GM13977 (cell line): ENCODE measurements at regions not wholly inside any gene's neighbourhood (a gene's known extent, or its start where the extent isn't known, plus 50 kb on each side); places are given as distances from the start of the nearest gene placed in this dataset.

Source experiments
- DNase-seq: peaks from one replicate; pipeline ENCODE4 v3.0.0; 2012; ENCODE audit warnings: low spot score
- in situ Hi-C: fragments of 300-500 bp; cut with MboI; formaldehyde crosslinking; loops from one replicate; pipeline ENCODE4 v1.12.0; 2022; ENCODE audit warnings: low sequenced_read_pairs, low pct_unique_long_range_greater_than_20kb, mixed read lengths, inconsistent platforms; ENCODE audit not compliant: unreplicated experiment
- TF ChIP-seq, protein P1 (sequence below): IDR thresholded peaks from 2 replicates; pipeline ENCODE4 v1.5.1; 2012; ENCODE audit warnings: mild to moderate bottlenecking, control low read depth; ENCODE audit not compliant: insufficient read depth; ENCODE audit errors: extremely low read depth, missing control alignments

GRCh38 chr1:229129301-229130027 lies 141.4 kb upstream of the RAB4A start:
- TF ChIP-seq, protein P1, sequence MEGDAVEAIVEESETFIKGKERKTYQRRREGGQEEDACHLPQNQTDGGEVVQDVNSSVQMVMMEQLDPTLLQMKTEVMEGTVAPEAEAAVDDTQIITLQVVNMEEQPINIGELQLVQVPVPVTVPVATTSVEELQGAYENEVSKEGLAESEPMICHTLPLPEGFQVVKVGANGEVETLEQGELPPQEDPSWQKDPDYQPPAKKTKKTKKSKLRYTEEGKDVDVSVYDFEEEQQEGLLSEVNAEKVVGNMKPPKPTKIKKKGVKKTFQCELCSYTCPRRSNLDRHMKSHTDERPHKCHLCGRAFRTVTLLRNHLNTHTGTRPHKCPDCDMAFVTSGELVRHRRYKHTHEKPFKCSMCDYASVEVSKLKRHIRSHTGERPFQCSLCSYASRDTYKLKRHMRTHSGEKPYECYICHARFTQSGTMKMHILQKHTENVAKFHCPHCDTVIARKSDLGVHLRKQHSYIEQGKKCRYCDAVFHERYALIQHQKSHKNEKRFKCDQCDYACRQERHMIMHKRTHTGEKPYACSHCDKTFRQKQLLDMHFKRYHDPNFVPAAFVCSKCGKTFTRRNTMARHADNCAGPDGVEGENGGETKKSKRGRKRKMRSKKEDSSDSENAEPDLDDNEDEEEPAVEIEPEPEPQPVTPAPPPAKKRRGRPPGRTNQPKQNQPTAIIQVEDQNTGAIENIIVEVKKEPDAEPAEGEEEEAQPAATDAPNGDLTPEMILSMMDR, result no peak
- DNase-seq, result no peak
- in situ Hi-C loops, result no loop called here

DNA sequence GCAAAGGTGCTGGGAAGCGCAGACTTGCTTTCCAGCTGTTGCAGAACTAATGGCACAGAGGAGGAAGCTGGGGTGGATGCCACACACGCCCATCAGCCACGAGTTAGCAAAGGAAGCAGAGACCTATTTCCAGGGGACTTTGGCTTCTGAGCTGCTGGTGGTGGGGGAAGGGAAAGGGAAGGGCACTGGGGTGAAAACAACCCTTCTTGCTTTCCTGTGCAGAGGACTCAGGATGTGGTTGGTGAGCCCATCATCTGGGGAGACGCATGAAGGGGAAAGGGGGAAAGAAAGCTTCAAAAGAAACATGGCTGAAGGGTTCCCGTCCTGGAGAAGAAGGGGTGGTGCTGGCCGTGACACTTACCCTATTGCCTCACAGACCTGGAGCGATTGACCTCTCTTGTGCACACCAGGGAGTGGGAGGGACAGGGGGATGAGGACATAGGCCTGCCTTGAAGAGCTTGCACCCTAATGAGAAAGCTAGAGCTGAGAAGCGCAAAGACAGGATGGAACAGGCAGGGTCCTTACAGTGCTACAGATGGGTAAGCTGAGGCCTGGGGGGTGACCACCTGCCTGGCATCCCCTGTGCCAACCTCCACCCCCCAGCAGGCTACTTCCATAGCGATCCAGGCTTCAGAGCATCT lies 140.8 kb upstream of the RAB4A start:
- in situ Hi-C loops, result no loop called here
- no peak for DNase-seq
- TF ChIP-seq, protein P1, result no peak

DNA sequence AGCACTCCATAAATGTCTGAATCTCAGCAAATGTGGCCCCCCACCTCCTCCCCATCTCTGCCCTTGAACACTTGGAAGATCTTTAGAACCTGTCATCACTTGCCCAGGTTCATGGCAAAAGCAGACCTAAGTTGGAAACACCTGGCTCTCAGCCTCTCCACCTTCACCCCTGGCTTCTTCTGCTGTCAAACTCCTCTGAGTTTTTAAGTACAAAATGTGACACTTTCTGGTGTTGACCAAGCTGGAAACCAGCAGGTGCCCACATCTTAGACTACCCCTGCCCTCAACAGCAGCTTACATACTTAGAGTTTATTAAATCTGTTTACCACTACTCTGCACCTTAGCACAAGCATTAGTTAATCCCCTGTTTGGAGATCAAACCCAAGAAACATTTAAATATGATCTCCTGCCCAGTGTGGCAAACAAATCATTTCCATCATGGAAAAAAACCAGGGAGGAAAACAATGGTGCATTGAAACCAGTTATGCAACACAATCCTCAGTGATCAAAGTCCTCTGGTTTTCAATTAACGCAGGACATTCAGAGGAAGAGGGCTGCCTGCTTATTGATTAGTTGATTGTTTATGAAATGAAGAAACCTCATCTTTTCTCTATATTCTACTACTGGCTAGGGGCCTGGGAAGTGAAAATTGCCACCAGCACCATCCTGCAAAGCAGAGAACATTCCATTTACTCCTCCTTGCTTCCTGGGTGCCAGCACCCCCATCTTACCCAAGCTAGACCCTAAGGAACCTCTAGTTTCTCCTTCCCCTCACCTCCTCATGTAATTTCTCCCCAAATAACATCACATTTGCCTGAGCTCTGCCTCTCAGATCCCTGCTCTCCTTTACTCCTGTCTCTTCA lies 139.4 kb upstream of the RAB4A start:
- in situ Hi-C loops, result no loop called here
- DNase-seq, result no peak
- TF ChIP-seq, protein P1, result no peak

DNA sequence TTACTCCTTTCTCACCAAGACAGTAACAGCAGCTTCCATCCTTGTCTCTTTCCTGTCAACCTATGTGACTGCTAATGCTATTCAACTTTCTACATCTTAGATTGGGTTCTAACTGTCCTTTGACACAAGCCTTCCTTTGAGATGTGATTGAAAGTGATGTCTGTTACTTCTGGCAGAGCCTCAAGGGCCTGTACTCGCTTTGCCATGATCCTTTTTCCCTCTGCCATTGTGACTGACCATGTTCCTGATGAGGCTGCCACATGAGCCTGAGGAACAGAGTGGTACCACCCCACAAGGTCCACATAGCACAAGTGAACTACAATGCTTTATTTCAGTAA lies 138.8 kb upstream of the RAB4A start:
- DNase-seq, result no peak
- in situ Hi-C loops, result no loop called here
- TF ChIP-seq, protein P1, result no peak

DNA sequence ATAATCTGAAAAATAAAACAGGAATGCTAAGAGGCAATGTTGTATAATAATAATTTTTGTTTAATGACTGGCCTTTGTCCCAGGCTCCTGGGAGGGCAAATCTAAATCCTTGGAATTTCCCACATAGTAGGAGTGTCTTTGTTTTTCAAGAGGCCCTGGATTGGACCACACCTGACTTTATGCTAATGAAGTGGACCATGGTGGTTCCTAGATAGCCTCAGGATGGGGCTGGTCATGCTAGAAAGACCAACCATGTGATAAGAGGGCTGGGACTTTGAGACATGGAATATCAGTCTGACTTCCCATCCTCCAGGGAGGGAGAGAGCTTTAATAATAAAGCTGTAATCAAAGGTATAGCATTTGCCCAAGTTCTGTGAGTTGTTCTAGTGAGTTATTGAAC lies 138.2 kb upstream of the RAB4A start:
- TF ChIP-seq, protein P1, result no peak
- DNase-seq, result no peak
- in situ Hi-C loops, result no loop called here

- DNase-seq, result no peak
- TF ChIP-seq, protein P1, result no peak
- in situ Hi-C loops, result no loop called here
Measured at GRCh38 chr1:229133151-229133550, 137.8 kb upstream of the RAB4A start.
